ENCODE measurements at regions not wholly inside any gene's neighbourhood (a gene's known extent, or its start where the extent isn't known, plus 50 kb on each side); places are given as distances from the start of the nearest gene placed in this dataset.

DNA sequence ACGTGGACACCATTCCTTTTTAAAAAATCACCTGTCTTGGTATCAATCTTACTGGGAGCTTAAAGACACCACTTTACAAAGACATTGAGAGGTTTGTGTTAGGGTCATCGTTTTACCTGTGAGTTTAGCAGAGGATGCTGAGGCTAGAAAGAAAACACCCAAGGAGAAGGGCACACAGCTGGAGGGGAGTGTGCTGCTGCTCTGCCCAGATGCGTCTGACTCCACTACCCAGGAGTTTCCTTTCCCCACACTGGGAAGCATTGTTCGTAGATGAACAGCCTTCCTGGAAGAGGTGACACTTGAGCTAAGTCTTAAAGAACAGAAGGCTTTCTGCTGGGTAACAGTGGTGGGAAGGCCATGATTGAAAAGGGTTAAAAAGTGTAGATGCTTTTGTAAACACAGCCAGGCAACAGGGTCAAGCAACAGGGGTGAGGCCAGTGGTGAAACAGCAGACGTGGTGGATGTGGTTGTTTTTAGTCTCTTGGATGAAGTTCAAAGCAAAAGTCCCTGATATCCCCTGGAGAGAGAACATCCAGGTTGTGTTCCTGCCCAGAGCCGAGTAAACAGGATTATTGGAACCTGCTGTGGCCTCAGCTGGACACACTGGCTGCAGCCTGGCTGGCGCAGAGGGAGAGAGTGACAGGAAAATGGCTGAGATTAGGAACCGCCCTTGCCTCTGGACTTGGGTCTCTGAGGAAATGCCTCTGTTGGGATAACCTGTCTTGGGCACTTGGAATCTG is 198.6 kb upstream of the JUN start:
- intact Hi-C loops (cut with micrococcal nuclease): no loop called here
- POLR2A ChIA-PET: interaction anchor here (0.5 to 0.6 kb wide), 2 partner anchors 13 to 200 kb away, joined by 3 read pairs; no protein-coding TSS in a partner anchor
- H3K27me3 Mint-ChIP-seq (ENCODE audit: insufficient read depth, unreplicated experiment): no peaks in the 10 kb centered on the region
- H3K4me1 Mint-ChIP-seq (ENCODE audit: insufficient read depth, unreplicated experiment): peaks cover 7% of the 10 kb centered on the region
- DNase-seq (ENCODE audit: unreplicated experiment): no peak
- no peaks in the 10 kb centered on the region for H3K36me3 Mint-ChIP-seq (ENCODE audit: insufficient read depth, unreplicated experiment)
- no TSS peak for BruUV-seq (replicated peaks)
- no peak overlapping the region for H3K4me3 Mint-ChIP-seq (ENCODE audit: unreplicated experiment)
- TF ChIP-seq, protein P1, sequence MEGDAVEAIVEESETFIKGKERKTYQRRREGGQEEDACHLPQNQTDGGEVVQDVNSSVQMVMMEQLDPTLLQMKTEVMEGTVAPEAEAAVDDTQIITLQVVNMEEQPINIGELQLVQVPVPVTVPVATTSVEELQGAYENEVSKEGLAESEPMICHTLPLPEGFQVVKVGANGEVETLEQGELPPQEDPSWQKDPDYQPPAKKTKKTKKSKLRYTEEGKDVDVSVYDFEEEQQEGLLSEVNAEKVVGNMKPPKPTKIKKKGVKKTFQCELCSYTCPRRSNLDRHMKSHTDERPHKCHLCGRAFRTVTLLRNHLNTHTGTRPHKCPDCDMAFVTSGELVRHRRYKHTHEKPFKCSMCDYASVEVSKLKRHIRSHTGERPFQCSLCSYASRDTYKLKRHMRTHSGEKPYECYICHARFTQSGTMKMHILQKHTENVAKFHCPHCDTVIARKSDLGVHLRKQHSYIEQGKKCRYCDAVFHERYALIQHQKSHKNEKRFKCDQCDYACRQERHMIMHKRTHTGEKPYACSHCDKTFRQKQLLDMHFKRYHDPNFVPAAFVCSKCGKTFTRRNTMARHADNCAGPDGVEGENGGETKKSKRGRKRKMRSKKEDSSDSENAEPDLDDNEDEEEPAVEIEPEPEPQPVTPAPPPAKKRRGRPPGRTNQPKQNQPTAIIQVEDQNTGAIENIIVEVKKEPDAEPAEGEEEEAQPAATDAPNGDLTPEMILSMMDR (IDR thresholded peaks at IDR 0.05; ENCODE audit: unreplicated experiment): no peak
- H3K27ac Mint-ChIP-seq (ENCODE audit: low read depth, unreplicated experiment): no peak overlapping the region
- H3K9me3 Mint-ChIP-seq (ENCODE audit: unreplicated experiment): no peaks in the 10 kb centered on the region
- CTCF ChIA-PET: interaction anchor here (0.6 kb wide), 1 partner anchor 203 kb away, joined by 3 read pairs; no protein-coding TSS in a partner anchor

DNA sequence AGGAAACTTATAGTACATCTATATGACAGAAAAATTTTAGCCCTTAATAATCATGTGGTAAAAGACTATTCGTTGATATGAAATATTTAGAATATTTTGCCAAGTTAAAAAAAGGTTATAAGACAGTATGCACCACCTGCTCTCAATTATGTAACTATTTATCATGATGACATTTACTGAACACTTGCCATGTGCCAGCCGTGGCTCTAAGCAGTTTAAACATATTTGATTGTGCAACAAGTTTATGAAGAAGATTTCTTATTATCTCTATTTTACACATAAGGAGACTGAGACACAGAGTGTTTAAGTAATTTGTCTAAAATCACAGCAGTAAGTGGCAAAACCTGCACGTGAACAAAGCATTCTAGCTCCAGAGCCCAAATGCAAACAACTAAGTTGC is 199.3 kb upstream of the JUN start:
- BruUV-seq (replicated peaks): no TSS peak
- no peaks in the 10 kb centered on the region for H3K9me3 Mint-ChIP-seq (ENCODE audit: unreplicated experiment)
- no peaks in the 10 kb centered on the region for H3K36me3 Mint-ChIP-seq (ENCODE audit: insufficient read depth, unreplicated experiment)
- H3K27me3 Mint-ChIP-seq (ENCODE audit: insufficient read depth, unreplicated experiment): no peaks in the 10 kb centered on the region
- peaks cover 7% of the 10 kb centered on the region for H3K4me1 Mint-ChIP-seq (ENCODE audit: insufficient read depth, unreplicated experiment)
- TF ChIP-seq, protein P1 (IDR thresholded peaks at IDR 0.05; ENCODE audit: unreplicated experiment): no peak
- DNase-seq (ENCODE audit: unreplicated experiment): no peak
- H3K4me3 Mint-ChIP-seq (ENCODE audit: unreplicated experiment): no peak overlapping the region
- POLR2A ChIA-PET: interaction anchor here (0.5 kb wide), 1 partner anchor 201 kb away, joined by 3 read pairs; no protein-coding TSS in a partner anchor
- H3K27ac Mint-ChIP-seq (ENCODE audit: low read depth, unreplicated experiment): no peak overlapping the region
- intact Hi-C loops (cut with micrococcal nuclease): no loop called here
- CTCF ChIA-PET: no interaction called here

DNA sequence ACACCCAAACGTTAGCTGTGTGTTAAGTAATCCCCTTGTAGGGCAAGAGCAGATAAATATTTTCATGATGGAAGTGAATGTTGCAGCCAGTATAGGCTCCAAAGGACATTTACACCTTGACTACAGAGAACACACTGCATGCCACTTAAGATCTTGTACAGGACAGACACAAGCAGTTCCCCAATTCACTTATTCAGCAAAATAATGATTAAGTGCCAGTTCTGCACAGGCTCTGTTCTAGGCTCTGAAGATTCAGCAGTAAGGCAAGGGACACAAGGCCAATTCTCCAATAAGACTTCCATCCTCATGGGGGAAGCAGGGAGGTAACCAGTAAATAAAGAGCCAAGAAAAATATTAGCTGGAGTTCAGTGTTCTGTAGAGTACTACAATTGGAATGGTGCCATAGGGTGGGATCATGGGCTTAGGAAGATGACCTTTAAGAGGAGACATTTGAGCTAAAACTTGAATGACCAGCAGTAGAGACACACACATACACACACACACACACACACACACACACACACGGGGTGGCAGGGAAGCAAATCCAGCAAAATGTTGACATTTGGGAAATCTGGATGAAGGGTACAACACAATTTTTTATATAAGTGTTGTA is 199.9 kb upstream of the JUN start:
- intact Hi-C loops (cut with micrococcal nuclease): no loop called here
- Mint-ChIP-seq H3K9me3 (ENCODE audit: unreplicated experiment) (no peaks in the 10 kb centered on the region), H3K4me3 (ENCODE audit: unreplicated experiment) (no peak overlapping the region), H3K27me3 (ENCODE audit: insufficient read depth, unreplicated experiment) (no peaks in the 10 kb centered on the region), H3K27ac (ENCODE audit: low read depth, unreplicated experiment) (no peak overlapping the region), H3K36me3 (ENCODE audit: insufficient read depth, unreplicated experiment) (no peaks in the 10 kb centered on the region), H3K4me1 (ENCODE audit: insufficient read depth, unreplicated experiment) (peaks cover 7% of the 10 kb centered on the region)
- TF ChIP-seq, protein P1 (IDR thresholded peaks at IDR 0.05; ENCODE audit: unreplicated experiment): no peak
- POLR2A ChIA-PET: interaction anchor here (1.3 kb wide), 1 partner anchor 27 kb away, joined by 4 read pairs; no protein-coding TSS in a partner anchor
- CTCF ChIA-PET: interaction anchor here (0.7 to 1.2 kb wide), 2 partner anchors 8 to 12 kb away, joined by 3 to 4 read pairs; no protein-coding TSS in a partner anchor
- no peak for DNase-seq (ENCODE audit: unreplicated experiment)
- no TSS peak for BruUV-seq (replicated peaks)

DNA sequence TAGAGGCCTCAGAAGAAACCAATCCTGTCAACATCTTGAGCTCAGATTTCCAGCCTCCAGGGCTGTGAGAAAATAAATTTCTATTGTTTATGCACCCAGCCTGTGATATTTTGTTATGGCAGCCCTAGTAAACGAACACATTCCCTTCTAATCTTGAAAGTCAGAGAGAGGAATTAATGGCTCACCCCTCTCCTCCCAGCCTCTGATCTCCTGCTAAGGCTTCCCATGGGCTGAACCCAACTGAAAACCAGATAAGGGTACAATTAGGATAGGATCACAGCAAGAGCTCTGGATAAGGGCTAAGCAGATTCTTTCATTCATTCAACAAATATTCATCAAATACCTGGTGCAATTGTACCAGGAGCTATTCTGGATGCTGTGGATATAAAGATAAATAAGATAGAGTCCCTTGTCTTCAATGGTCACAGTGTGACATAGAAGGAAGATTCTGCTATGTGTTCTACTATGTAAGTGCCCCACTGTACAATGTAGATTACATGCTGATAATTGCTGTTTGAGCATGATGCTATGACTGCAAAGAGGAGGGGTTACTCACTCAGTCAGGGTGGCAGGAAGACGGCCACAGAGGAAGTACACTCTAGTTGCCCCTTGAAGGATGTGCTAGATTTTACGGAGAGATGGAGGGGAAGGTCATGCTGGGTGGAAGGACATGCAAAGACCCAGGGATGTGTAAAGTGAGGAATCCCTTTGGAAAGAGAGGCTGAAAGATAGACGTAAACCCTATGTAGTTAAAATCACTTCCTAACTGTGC is 203.3 kb upstream of the JUN start:
- Mint-ChIP-seq H3K36me3 (ENCODE audit: insufficient read depth, unreplicated experiment) (no peaks in the 10 kb centered on the region), H3K27me3 (ENCODE audit: insufficient read depth, unreplicated experiment) (no peaks in the 10 kb centered on the region), H3K27ac (ENCODE audit: low read depth, unreplicated experiment) (no peak overlapping the region), H3K4me1 (ENCODE audit: insufficient read depth, unreplicated experiment) (peaks cover 6% of the 10 kb centered on the region), H3K4me3 (ENCODE audit: unreplicated experiment) (no peak overlapping the region), H3K9me3 (ENCODE audit: unreplicated experiment) (no peaks in the 10 kb centered on the region)
- ChIA-PET POLR2A (no interaction called here), CTCF (no interaction called here)
- intact Hi-C loops (cut with micrococcal nuclease): no loop called here
- TF ChIP-seq, protein P1 (IDR thresholded peaks at IDR 0.05; ENCODE audit: unreplicated experiment): no peak
- no peak for DNase-seq (ENCODE audit: unreplicated experiment)
- BruUV-seq (replicated peaks): no TSS peak
